Liver (tissue), 7 donors: ENCODE measurements at regions not wholly inside any gene's neighbourhood (a gene's known extent, or its start where the extent isn't known, plus 50 kb on each side); places are given as distances from the start of the nearest gene placed in this dataset.

ENCODE experiments used
- DNase-seq: peaks from one replicate; pipeline ENCODE4 v3.0.0-alpha.2; 2017; ENCODE audit warnings: low spot score
- H3K27ac ChIP-seq, 2 donors: one replicate each; pipeline ENCODE4 v1.7.0; 2013; ENCODE audit warnings: inconsistent platforms in 2 of 2, low read length in 2 of 2, control low read depth in 1 of 2, low read depth in 1 of 2, mild to moderate bottlenecking in 1 of 2
- H3K27me3 ChIP-seq, 4 donors: one replicate each; pipeline versions ENCODE4 v1.6.1 to v1.7.0; 2013; ENCODE audit warnings: low read length in 3 of 4, inconsistent platforms in 1 of 4, mild to moderate bottlenecking in 1 of 4, moderate library complexity in 1 of 4; ENCODE audit not compliant: control insufficient read depth in 4 of 4, insufficient read depth in 4 of 4
- H3K36me3 ChIP-seq, 4 donors: one replicate each; pipeline versions ENCODE4 v1.6.1 to v1.7.0; 2013; ENCODE audit warnings: low read length in 3 of 4, mild to moderate bottlenecking in 3 of 4, low read depth in 1 of 4, moderate library complexity in 1 of 4; ENCODE audit not compliant: control insufficient read depth in 4 of 4, insufficient read depth in 3 of 4
- H3K4me1 ChIP-seq, 4 donors: one replicate each; pipeline versions ENCODE4 v1.6.1 to v1.7.0; 2013; ENCODE audit warnings: low read length in 3 of 4, mild to moderate bottlenecking in 3 of 4, moderate library complexity in 1 of 4; ENCODE audit not compliant: control insufficient read depth in 4 of 4, insufficient read depth in 4 of 4
- H3K4me3 ChIP-seq, 3 donors: one replicate each; pipeline versions ENCODE4 v1.6.1 to v1.7.0; 2013; ENCODE audit warnings: low read length in 3 of 3, control low read depth in 1 of 3, low read depth in 1 of 3, mild to moderate bottlenecking in 1 of 3
- H3K9ac ChIP-seq, 2 donors: one replicate each; pipeline ENCODE4 v1.7.0; 2013; ENCODE audit warnings: low read length in 2 of 2, mild to moderate bottlenecking in 2 of 2, moderate library complexity in 2 of 2, control low read depth in 1 of 2, low read depth in 1 of 2
- H3K9me3 ChIP-seq, 4 donors: one replicate each; pipeline versions ENCODE4 v1.6.1 to v1.7.0; 2013; ENCODE audit warnings: low read length in 3 of 4; ENCODE audit not compliant: control insufficient read depth in 4 of 4
- ATF3 ChIP-seq: IDR thresholded peaks from 2 replicates; pipeline ENCODE4 v1.6.1; 2016; ENCODE audit warnings: antibody characterized with exemption
- EGR1 ChIP-seq, 2 donors: IDR thresholded peaks; 2 replicates each; pipeline ENCODE4 v1.6.1; 2016 to 2018; ENCODE audit warnings: antibody characterized with exemption in 2 of 2, low read depth in 2 of 2
- FOXA1 ChIP-seq: IDR thresholded peaks from 2 replicates; pipeline ENCODE4 v1.6.1; 2016; ENCODE audit warnings: antibody characterized with exemption
- FOXA2 ChIP-seq: IDR thresholded peaks from 2 replicates; pipeline ENCODE4 v1.6.1; 2016; ENCODE audit warnings: antibody characterized with exemption
- GABPA ChIP-seq, 2 donors: IDR thresholded peaks in 1 of 2; conservative IDR thresholded peaks in 1 of 2; 2 replicates each; pipeline ENCODE4 v1.6.1; 2016; ENCODE audit warnings: antibody characterized with exemption in 2 of 2, mild to moderate bottlenecking in 1 of 2, moderate library complexity in 1 of 2
- HNF4A ChIP-seq, 2 donors: conservative IDR thresholded peaks; 2 replicates each; pipeline ENCODE4 v1.6.1; 2016; ENCODE audit warnings: antibody characterized with exemption in 2 of 2, mild to moderate bottlenecking in 2 of 2
- HNF4G ChIP-seq: IDR thresholded peaks from 2 replicates; pipeline ENCODE4 v1.6.1; 2016; ENCODE audit warnings: antibody characterized with exemption
- MAX ChIP-seq: IDR thresholded peaks from 2 replicates; pipeline ENCODE4 v1.6.1; 2016; ENCODE audit warnings: antibody characterized with exemption
- NR2F2 ChIP-seq: IDR thresholded peaks from 2 replicates; pipeline ENCODE4 v1.6.1; 2016; ENCODE audit warnings: antibody characterized with exemption
- RAD21 ChIP-seq, 2 donors: IDR thresholded peaks; 2 replicates each; pipeline ENCODE4 v1.6.1; 2016; ENCODE audit warnings: antibody characterized with exemption in 2 of 2, mild to moderate bottlenecking in 2 of 2
- REST ChIP-seq: IDR thresholded peaks from 2 replicates; pipeline ENCODE4 v1.6.1; 2016; ENCODE audit warnings: antibody characterized with exemption, mild to moderate bottlenecking
- RXRA ChIP-seq, 2 donors: IDR thresholded peaks; 2 replicates each; pipeline ENCODE4 v1.6.1; 2017 to 2018; ENCODE audit warnings: antibody characterized with exemption in 2 of 2, mild to moderate bottlenecking in 1 of 2
- SP1 ChIP-seq: IDR thresholded peaks from 2 replicates; pipeline ENCODE4 v1.6.1; 2018; ENCODE audit warnings: antibody characterized with exemption, mild to moderate bottlenecking
- TAF1 ChIP-seq: conservative IDR thresholded peaks from 2 replicates; pipeline ENCODE4 v1.6.1; 2016; ENCODE audit warnings: antibody characterized with exemption, mild to moderate bottlenecking
- YY1 ChIP-seq: IDR thresholded peaks from 2 replicates; pipeline ENCODE4 v1.6.1; 2016; ENCODE audit warnings: antibody characterized with exemption, mild to moderate bottlenecking
- ZBTB33 ChIP-seq: IDR thresholded peaks from 2 replicates; pipeline ENCODE4 v1.6.1; 2016; ENCODE audit warnings: antibody characterized with exemption
- WGBS: extraction: QIAGEN DNeasy Blood & Tissue Kit; methylation state at CpG from one replicate; pipeline ENCODE4 v1.1.7; 2013; 5-methylcytosine and 5-hydroxymethylcytosine counted together
- donor health status: healthy.
- donor health status: healthy.
- donor health status: healthy.
- donor health status: healthy.

GRCh38 chr2:156706576-156706975 lies 270.4 kb downstream of the GPD2 start:
- H3K4me1 ChIP-seq = no peaks in the 10 kb centered on the region
- TF ChIP-seq RAD21 (IDR thresholded peaks at IDR 0.05) (no peak), EGR1 (IDR thresholded peaks at IDR 0.05; ENCODE audit: low read depth in 2 of 2) (no peak), HNF4G (no peak), YY1 (no peak), HNF4A (conservative IDR thresholded peaks at IDR 0.05) (no peak), GABPA (IDR thresholded peaks at IDR 0.05 in 1 of 2, conservative IDR thresholded peaks at IDR 0.05 in 1 of 2) (no peak), ZBTB33 (no peak), REST (no peak)
- H3K4me3 ChIP-seq = no peak overlapping the region
- H3K36me3 ChIP-seq = no peaks in the 10 kb centered on the region
- WGBS = 56% methylated on average over 2 of the region's 2 CpGs
- no peaks in the 10 kb centered on the region for H3K9me3 ChIP-seq
- H3K27me3 ChIP-seq = no peaks in the 10 kb centered on the region
- no peak overlapping the region for H3K27ac ChIP-seq
- DNase-seq = no peak
- H3K9ac ChIP-seq = no peak overlapping the region

GRCh38 chr2:156708051-156708450 lies 271.9 kb downstream of the GPD2 start:
- WGBS = 94% methylated on average over 2 of the region's 2 CpGs
- DNase-seq = no peak
- Histone ChIP-seq H3K27ac (no peak overlapping the region), H3K36me3 (no peaks in the 10 kb centered on the region), H3K27me3 (no peaks in the 10 kb centered on the region), H3K9ac (no peak overlapping the region), H3K4me1 (no peaks in the 10 kb centered on the region), H3K9me3 (no peaks in the 10 kb centered on the region), H3K4me3 (no peak overlapping the region)
- TF ChIP-seq NR2F2 (no peak), EGR1 (IDR thresholded peaks at IDR 0.05; ENCODE audit: low read depth in 2 of 2) (no peak), HNF4A (conservative IDR thresholded peaks at IDR 0.05) (no peak), SP1 (no peak), HNF4G (no peak), YY1 (no peak), ATF3 (no peak), TAF1 (no peak), REST (no peak), ZBTB33 (no peak), FOXA2 (no peak), MAX (no peak), FOXA1 (no peak), RXRA (IDR thresholded peaks at IDR 0.05) (no peak)
